ENCODE measurements at regions not wholly inside any gene's neighbourhood (a gene's known extent, or its start where the extent isn't known, plus 50 kb on each side); places are given as distances from the start of the nearest gene placed in this dataset.

- TF ChIP-seq CTCF (IDR thresholded peaks at IDR 0.05) (no peak), POLR2A (IDR thresholded peaks at IDR 0.05) (no peak)
These were observed 154.0 kb upstream of the SDK2 start for GRCh38 chr17:73798111-73798748.

All from body of pancreas (tissue), 4 donors.